NAMALWA (cell line): ENCODE measurements at regions not wholly inside any gene's neighbourhood (a gene's known extent, or its start where the extent isn't known, plus 50 kb on each side); places are given as distances from the start of the nearest gene placed in this dataset.

ENCODE experiments used
- DNase-seq: peaks from one replicate; pipeline ENCODE4 v3.0.0-alpha.2; 2015; ENCODE audit warnings: low spot score

DNA sequence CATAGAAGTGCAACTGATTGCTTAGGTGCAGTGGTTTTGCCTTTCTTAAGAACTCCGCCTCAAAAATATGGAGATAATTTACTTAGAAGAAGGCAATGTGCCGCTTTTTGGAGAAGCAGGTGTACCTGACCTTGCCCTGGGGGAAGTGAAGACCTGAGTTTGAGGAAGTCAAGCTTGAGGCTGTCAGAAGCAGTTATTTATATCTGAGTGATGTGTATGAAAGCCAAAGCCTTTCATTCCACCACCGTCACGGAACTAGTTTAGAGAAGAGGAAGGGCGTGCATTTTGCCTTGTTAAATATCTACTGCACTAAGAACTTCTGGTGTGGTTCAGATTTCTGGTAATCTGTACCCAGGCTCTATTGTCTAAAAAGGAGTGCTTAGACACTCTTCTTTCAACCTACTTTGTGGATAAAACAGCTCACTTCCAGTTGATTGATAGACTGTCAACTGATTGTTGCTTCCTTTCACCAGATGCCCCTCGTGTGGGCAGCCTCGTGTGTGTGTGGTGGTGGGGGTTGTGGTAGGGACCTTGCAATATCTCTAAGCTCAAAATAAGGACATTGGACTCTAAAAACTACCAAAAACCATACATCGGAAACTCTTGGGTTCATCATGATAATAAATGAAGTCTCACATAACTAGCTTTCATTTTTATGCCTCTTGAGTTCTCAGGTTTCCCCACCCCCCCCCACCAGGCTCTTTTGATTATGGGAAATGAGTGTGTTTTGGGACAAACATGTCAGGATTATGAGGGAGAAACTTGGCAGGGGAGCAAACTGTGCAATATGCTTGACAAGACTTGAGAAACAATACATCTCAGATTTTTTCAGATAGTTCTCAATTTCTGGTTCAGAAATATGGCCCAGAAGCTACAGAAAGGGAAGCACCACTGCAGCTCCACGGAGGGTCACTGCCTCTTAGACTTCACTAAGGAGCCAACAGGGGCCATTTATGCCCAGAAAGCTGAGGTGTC is 78.6 kb downstream of the ARF6 start:
- DNase-seq, result peak; percentile 69

DNA sequence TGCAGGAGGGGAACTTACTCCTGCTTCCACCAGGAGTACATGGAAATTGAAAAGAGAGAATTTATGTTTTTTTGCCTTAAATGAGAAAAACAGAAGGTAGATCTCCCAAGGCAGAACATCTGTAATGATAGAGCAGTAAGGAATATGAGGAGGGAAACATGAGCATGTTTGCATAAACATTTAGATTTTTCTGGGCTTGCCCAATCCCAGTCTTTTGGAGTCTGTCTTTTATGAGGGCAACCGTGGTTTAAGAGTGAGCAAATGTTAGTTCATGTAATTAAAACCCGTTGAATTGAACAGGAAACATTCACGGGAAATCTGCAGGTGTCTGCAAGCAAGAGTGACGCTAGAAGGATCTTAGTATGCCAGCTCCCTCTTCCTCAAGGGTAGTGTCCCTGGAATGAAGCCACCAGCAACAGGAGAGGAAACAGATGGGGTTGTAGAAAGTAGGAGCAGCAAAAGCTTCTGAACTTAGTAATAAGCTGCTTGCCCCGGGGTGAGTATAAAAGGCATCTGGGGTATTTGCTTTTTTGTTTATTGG is 79.3 kb downstream of the ARF6 start:
- DNase-seq, result peak; percentile 9

DNA sequence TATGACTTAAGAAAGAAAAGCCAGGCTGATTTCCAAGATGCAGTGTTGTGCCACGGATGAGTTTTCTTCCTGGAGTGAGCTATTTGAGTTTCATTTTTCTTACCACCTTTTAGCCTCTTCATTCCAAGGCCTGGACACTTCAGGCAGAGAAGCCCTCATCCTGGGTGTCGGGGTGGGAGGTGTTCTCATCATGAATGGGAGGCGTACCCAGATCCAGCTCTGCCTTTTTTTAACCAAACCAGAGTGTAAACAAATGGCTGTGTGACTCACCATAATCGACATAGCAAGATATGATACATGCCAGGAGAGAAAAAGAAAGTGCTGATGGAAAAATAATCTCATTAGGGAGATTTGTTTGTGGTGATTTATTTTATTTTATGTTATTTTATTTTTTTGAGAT is 79.9 kb downstream of the ARF6 start:
- DNase-seq, result no peak

DNA sequence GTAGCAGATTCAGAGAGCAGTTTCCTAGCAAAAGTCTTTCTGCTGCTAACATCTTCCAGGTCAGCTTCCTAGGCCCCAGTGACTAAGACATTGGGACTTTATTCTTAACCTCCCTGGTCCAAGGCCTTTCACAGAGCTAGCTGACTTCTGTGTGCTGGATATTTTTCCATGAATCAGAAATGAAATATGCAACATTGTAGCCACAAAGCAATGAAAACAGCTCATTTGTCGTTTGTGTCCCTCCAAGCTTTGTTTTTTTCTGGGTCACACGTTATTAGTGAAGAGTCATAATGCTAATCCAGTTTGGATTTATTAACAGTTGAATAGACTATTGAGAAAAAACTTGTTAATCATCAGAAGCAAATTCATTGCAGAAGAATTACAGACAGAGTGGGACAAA is 82.4 kb downstream of the ARF6 start:
- no peak for DNase-seq

DNA sequence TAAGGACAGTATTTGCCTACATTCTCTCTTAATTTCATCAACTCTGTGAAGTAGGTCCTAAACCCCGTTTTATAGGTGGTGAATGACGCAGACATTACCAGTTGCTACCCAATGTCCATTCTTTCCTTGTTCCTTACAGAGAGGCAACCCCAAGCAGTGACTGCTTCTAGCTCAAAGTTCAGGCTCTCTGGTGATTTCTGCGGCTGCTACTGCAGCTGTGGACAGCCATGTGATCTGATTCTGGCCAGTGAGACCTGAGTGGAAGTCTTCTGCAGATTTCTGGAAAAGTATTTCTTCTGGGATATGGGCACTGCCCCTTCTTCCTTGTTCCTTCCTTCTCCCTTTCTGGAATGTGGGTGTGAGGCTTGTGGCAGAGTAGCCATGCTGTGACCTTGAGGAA is 82.9 kb downstream of the ARF6 start:
- DNase-seq, result no peak

DNA sequence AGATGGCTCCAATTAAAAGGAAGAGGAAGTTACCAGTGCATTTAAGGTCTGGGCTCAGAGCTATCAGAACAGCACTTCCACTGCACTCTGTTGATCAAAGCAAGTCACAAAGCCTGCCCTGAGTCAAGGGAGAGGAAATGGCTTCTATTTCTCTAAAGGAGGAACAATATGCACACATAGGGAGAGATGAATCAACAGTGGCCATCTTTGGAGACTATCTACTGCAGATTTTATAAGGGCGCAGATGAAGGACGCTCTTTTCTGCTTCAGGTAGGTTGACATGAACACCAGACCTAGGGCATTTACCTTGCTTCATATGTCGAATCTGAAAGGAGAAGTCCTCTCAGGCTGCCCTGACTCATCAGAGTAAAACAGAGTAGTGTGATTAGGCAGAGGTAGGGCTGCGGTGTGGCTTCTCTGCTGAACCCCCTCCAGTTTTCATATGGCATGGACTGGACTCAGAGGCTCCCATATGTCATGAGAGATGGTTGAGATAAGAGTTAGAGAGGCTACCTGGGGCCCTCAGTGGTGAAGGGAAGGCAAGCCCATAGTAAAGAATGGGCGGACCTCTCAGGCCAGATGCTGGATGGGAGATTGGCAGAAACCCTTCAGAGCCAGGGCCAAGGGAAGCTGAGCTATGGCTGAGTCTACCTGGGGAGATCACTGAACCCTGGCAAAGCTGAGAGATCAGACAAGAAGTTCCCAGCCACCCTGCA is 84.4 kb downstream of the ARF6 start:
- DNase-seq, result peak; percentile 41

DNA sequence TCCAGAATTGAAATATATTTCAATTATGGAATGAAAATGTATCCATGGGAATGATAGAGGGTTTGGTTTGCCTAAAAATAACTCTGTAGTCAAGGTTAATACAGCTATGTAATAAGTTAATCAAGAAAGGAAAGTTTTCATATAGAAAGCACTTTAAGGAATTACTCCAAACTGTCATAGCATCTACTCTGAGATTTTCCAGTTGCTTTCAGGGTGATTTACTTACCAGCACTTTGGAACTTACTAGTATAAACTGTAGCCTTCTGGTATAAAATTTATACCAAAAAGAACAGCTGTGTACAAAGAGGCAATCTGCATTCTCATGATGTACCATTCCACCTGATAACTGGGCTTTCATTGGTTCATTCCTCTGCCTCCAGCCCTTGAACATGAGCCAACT is 87.1 kb downstream of the ARF6 start:
- no peak for DNase-seq

DNA sequence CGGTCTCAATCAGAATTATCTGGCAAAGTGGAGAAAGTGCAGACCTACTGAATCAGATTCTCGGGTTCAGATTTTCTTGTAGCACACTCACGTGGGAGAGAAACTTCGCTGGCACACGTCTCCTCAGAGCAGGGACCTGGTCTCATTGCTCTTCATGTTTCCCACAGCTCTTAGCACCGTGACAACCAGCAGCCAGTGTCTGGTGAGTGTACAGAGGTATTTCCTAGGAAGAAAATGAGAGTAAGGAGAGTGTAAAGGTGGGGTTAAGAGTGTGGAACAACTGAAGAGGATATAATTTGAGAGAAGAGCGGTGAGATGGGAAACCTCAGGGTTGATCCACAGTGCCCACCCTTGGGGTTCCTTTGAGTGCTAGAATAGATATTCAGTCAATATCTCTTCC is 89.2 kb downstream of the ARF6 start:
- no peak for DNase-seq

DNA sequence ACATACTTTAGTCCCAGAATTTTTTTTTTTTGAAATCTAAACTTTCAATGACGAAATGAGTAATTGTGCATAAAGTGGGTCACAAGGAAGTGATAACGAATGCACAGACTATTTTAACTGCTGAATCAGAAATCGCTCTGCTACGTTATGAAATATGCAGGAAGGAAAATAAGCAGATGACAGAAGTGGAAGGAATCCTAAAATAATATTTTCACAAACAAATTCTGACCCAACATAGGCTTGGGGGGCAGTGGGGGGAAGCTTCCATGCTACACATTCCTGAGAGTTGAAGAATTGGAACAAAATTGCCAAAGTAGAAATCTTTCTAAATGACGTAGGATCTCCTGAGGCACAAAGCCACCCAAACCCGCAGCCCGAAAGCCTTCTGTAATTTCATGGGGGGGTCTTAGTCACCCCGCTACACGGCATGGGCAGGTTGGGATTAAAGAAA is 89.6 kb downstream of the ARF6 start:
- DNase-seq, result no peak

DNA sequence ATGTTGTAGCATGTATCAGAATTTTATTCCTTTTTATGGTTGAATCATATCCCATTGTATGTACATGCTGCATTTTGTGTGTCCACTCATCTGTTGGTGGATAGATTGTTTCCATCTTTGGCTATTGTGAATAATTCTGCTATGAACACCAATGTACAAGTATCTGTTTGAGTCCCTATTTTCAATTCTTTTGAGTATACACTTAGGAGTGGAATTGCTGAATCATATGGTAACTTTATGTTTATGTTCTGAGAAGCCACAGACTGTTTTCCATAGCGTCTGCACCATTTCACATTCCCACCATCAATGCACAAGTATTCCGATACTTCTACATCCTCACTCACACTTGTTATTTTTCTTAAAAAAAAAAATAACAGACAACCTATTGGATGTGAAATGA is 91.5 kb downstream of the ARF6 start:
- DNase-seq, result no peak

DNA sequence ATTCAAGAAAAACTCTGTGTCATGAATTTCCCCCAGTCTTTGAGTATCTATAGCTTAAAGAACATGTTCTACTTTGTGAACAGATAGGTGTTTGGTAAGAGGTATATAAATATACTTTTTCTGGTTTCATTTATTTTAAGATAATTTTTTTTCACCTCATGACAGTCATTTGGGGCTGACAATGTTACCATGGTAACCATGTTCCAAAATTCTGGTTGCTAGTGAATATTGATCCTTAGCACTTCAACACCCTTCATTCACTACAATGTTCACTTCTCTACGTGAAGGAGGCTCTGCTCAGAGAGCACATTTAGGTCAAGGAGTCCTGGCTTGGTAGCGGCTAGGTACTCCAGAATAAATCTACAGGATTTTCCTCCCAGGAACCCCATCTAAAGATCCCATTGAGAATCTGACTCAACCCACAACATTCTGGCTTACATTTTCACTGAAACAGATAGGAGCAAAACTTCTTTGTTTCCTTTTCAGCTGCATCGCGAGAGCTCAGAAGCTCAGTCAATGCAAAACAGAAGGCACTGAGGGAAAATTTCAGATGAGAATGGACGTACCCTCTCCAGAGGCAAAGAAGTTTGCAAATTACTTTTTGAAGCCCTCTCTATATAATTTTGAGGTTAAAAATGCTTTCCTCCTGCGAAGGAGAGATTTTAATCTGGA is 93.6 kb downstream of the ARF6 start:
- DNase-seq, result no peak

DNA sequence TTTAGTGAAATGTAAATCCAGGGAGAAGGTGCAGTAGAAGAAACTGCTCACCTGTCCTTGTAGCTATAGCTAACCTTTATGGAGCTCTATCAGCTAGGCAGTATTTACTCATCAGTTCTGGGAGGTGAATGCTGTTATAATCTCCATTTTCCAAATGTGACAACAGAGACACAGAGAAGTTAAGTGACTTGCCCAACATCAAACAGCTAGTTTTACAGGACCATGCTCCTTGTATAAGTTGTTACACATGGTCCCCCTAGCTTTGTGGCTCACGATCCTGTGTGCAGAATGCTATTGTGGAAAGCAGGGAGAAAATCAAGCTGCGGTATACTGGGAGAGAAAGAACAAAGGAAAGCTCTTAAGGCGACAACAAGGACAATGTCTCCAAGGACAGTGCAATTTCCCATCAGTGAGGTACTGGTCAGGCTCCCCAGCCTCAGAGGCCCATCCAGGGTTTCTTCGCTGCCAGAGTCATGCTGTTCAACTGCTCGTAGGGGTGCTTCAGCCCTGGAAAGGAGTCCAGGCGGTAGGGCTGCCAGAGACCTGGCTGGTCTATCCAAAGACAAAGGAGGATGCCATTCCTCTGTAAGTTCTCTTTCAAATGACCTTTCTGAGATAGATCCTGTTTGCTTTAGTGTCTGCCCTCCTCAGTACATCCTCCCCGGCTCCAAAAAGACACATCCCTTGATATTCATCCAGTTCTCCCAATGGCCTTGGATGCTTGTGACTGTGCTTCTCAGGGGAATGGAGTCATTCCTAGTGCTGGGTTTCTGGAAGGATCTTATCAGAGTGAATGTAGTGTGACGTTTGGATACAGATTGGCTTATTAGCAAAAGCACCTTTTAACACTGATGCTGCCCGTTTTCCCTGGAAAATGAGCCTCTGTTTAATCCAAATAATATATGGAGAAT is 95.5 kb downstream of the ARF6 start:
- DNase-seq, result no peak

DNA sequence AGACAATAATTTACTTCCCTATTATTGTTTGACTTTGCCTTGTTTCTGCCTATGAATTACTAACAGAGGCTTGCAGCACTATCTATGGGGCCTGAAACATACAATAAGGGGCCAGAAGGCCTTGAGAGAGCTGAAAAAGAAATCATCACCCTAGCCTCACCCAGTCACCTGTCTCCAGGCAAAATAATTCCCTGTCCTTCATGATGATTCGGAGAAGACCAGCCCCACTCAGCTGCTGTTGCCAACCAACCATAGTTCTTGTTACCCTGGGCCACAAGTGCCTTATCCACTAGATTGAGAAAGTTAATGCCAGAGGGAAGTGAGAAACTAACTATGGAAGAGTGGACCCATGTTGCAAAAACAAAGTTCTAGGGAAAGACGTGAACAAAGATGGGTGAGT is 97.1 kb downstream of the ARF6 start:
- DNase-seq, result no peak

DNA sequence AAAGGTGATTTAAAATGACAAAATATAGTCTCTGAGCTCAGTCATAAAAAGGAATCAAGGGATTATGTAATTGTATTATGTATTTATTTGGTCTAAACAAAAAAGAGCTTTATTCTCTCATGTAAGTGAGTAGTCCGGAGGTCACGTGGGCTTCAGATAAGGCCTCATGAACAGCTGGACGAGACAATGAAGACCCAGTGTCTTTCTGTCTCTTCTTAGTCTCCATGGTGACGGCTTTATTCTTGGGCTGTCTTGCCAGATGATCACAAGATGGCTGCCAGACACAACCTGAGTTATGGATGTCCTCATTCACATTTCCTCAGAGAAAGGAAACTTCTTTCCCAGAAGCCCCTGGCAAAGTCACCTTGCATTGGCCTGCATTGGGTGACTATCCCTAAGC is 98.6 kb downstream of the ARF6 start:
- DNase-seq, result no peak

DNA sequence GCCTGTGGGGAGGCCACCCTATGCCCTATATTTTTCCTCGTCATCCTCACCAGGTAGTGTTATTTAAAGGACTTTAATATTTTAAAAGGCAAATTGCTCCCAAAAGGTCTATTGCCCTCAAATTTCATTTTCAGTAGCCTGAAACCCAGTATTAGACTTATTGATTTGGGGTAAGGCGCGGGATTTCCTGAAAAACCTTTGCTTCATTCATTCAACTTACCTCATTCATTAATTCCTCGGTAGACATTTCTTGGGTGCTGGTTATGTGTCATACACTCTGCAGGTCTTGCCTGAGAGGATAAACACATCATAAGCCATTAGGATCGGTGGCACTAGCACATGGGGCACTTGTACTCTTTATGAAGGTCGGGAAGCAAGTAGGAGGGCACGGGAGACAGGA is 99.2 kb downstream of the ARF6 start:
- DNase-seq, result no peak

DNA sequence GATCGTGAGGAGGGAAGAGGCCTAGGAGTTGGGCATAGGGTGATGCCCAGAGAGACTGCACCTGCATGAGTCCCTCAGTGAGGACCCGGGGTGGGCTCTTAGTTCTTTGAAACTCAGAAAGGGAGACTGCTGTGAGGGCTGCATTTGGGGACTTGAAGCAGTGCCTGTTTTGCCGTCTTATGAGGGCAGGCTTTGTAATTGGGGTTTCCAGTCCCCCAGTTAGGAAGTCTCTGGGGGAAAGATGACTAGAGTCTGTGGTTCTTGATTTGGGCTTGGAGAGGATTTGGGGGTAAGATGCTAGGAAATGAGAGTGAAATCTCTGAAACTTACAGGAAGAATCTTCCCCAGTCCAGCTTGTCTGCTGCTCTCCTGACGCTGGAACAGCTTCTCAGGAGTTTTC is 99.6 kb downstream of the ARF6 start:
- no peak for DNase-seq

DNA sequence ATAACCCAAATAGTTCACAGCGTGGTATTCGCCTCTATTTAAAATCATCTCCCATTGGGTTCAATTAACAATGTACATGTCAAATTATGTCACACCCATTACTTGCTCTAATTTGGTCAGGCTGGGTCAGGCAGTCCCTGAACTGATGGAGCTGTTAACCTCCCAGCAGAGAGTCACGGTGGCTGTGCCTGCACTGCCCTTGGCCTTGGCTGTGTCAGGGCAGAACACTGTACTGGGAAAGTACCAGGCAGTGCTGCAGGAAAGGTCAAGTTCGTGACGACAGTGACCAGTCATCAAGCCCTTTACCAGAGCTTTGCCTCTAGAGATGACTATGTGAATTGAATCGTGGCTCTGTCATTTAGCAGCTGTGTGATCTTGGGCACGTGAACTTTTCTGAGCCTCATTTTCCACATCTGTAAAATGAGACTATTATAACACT is 100.0 kb downstream of the ARF6 start:
- no peak for DNase-seq

DNA sequence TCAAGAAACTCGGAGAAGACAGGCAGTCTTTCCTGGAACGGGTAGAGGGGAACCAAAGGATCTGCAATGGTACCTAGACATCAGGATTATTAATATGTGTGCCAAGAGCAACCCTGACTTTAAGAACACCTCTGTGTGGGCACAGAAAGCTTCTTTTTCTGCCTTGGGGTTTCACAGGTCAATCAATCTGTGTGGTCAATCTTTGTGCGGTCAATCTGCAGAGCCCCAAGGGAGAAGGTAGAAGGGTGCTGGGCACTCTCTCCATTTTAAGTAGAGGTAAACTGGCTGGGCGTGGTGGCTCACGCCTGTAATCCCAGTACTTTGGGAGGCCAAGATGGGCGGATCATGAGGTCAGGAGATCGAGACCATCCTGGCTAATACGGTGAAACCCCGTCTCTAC is 100.7 kb downstream of the ARF6 start:
- no peak for DNase-seq

DNA sequence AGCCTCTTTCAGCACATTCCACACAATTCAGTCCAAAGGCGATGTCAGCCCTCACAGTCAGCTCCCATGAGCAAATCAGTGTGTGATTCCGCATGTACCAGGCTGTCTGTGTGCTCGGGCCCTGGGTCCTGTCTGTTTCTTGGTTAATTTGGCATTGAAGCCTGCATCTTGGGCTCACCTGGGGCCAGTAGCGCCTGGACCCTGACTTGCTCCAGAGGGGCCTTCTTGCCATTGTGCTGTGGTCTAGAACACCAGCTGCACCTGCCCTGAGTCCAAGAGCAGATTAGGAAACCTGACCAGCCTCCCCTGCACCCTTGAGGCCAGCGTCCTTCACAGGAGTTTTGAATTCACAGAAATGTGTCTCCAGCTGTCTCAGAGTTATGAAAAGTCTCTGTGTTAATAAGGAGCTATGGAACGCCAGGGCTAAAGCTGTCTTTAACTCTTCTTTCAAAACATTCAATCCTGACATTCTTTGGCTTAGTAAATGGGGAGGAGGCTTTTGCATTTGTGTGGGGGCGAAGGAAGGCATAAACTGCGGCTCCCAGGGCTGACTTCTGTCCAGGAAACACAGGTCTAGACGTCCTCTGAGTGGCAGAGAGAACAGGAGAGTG is 102.2 kb downstream of the ARF6 start:
- no peak for DNase-seq

DNA sequence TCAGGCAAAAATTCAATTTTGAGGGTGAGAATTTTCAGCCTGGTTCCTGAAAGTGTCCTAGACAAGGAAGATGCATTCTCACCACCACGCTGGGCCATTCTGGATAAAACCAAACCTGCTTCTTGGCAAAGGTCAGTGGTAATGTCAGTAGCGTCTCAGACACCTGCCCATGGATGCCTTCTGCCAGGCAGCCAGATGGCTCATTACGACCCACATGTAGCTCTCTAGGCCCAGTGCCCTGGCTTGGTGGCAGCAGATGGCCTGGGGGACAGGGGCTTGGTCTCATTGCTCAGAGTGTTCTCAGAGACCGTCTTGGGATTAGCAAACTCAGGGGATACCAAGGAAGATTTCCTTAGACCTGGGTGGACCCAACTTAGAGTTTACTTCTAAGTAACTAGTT is 105.1 kb downstream of the ARF6 start:
- DNase-seq, result no peak
